HG03175 (cell line): ENCODE measurements at regions not wholly inside any gene's neighbourhood (a gene's known extent, or its start where the extent isn't known, plus 50 kb on each side); places are given as distances from the start of the nearest gene placed in this dataset.

ENCODE experiments used
- ATAC-seq: cut with Tn5 transposase; IDR thresholded peaks from one replicate; pipeline ENCODE4 v1.9.1; 2021; ENCODE audit warnings: mild to moderate bottlenecking, moderate library complexity; ENCODE audit not compliant: unreplicated experiment

DNA sequence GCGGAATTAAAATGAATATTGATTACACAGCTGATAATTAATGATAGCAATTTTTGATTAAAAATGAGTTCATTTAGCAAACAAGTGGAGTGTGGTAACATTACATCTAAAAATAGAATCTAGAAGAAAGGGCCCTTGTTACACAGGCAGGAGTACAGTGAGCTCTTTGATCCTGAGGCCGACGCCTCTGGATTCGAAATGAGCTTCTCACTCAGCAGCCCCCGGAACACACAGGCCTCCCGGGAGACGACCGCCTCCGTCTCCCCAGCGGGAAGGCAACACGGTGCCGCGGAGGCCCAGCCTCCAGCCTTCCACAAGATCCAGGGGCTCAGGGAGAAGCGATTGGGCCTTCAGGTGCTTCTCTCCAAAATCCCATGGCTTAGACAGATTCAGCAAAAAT, 379.1 kb downstream of the BRD1 start:
- ATAC-seq: no peak

DNA sequence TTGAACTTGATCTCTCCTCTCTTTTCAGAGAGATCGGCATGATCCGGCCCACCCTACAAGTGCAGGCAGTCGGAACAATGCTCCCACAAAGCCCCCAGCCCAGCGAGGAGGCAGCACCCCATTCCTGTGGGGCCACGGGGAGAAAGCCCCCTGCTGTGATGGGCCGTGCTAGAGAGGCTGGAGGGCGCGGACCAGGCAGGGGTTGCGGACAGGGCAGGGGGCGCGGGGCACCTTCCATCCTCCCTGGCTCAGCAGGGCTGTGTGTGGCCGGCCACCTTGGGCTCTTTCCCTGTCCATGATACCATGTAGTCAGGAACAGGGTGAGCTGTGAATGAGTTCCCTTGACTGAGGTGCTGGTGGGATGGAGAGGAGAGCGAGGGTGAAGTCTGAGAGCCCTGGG, 379.8 kb downstream of the BRD1 start:
- no peak for ATAC-seq

DNA sequence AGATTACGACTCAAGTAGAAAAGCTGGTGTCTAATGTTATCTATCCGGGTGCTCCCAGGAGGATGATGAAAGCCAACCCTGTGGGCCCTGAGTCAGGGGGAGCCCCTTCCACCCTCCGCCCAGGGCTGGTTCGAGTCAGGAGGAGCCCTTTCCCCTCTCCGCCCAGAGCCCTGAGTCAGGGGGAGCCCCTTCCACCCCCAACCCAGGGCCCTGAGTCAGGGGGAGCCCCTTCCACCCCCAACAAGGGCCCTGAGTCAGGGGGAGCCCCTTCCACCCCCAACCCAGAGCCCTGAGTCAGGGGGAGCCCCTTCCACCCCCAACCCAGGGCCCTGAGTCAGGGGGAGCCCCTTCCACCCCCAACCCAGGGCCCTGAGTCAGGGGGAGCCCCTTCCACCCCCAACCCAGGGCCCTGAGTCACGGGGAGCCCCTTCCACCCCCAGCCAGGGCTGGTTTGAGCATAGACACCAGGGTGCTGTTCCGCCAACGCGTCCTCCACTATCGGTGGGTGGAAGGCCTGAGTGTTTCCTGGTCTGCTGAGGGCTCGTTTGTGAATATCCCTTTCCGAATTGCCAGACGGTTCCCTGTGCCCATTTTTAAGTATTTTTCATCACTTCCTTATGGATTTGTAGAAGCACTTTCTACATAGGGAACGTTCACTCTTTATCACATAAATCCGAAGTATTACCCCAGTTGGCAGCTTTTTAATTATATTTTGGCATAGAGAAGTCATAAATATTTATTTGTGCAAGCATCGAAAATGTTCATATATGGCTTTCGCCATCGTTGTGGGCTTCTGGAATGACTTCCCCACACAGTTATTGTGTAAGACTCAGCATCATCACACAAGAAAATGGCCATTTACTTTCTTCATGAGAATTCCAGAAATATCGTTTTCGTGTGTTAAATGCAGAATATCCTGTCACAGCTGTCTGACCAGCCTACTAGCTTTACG, 380.6 kb downstream of the BRD1 start:
- ATAC-seq: no peak

DNA sequence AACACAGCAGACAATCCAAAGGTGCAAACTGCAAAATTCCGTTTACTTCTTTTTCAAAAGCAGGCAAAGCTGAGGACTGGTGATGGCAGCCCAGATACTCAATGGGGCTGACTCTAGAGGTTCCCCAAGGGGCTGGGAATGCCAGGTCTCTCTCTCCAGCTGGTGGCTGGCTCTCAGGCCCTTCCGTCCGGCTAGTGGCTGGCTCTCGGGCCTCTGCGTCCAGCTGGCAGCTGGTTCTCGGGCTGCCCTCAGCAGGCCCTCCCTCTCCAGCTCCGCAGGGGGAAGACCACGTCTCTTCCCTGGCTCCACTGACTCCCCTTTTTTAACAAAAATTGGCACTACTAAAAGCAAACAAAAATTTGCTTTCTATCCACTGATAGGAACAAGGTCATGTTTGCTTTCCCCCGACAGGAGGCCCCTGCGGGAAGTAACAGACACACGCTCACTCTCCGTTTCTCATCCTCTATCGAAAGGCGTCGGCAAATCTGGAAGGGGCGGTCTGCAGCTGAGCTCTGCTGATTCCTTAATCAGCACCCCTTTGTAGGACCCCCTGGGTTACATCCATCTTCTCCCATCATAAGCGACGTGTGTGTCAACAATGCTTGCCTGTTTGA, 381.4 kb downstream of the BRD1 start:
- ATAC-seq: no peak

DNA sequence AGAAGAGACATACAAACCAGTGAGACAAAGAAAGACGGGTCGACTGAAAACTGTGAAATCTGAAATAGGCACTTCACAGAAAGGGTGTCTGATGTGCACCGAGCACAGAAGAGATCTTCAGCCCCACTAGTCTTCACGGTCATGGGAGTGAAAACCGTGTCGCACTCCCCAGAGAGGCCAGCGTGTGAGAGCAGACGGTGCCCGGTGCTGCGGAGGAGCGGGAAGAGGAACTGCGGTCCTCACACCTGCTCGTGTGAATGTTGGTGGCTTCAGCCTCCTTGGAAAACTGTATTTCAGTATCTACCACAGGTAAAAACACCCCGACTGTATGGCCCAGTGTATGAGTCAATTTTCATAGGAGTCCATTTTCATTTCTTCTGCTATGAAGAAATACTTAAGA, 382.9 kb downstream of the BRD1 start:
- no peak for ATAC-seq

DNA sequence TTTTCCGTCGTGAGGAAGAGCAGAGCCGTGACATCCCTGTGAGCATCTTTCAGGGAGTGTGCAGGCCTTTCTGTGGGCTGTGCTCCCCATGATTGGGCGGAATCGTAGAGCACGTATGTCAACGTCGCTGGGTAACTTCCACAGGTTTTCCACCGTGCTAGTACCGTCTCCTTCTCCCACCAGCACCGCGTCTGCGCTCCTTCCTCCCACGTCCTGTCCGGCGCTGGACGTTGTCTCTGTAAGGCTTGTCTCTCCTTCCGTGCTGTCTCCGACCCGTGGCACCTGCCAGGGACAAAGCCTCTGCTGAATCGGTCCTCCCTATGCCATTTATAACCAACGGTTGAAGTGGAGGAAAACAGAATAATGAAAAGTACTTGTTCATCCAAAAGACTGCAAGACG, 386.7 kb downstream of the BRD1 start:
- ATAC-seq: no peak

GRCh38 chr22:49439373-49439772, 388.3 kb downstream of the BRD1 start:
- no peak for ATAC-seq

DNA sequence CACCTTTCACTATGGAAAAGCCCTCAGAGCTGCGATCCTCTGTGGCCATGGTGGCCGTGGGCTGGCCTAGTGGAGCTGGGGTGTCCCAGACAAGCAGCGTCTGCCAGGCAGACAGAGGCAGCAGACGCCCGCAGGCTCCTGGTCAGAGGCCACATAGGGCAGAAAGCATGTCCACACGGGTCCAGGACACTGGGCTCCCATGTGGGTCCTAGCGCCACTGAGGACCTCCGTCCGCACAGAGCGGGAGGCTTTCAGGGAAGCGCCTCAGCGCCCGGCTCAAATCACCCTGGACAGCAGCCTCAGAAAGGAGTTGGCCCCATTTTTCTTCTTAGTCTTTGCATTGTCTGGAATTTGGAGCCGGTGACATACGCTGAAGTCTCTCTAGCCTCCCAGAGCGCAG, 389.7 kb downstream of the BRD1 start:
- ATAC-seq: no peak

- no peak for ATAC-seq
Observed at GRCh38 chr22:49437356-49437755, 390.3 kb downstream of the BRD1 start.

GRCh38 chr22:49436056-49436455, 391.6 kb downstream of the BRD1 start:
- no peak for ATAC-seq

DNA sequence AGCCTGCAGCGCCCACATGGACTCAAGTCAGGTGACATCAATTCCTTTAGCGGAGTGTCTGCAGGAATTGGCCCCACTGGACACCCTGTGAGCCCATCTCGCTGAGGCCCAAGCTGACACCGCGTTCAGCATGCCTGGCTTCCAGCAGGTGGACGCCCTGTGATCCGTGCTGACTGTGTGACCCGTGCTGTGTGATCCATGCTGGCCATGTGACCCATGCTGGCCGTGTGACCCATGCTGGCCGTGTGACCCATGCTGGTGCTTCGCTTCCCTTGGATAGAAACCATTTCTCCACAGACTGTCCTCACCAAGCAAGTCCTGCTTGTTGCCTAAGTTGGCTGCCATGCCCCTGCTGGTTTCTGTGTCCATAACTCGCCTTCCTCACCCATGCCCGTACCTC, 392.1 kb downstream of the BRD1 start:
- ATAC-seq: no peak

DNA sequence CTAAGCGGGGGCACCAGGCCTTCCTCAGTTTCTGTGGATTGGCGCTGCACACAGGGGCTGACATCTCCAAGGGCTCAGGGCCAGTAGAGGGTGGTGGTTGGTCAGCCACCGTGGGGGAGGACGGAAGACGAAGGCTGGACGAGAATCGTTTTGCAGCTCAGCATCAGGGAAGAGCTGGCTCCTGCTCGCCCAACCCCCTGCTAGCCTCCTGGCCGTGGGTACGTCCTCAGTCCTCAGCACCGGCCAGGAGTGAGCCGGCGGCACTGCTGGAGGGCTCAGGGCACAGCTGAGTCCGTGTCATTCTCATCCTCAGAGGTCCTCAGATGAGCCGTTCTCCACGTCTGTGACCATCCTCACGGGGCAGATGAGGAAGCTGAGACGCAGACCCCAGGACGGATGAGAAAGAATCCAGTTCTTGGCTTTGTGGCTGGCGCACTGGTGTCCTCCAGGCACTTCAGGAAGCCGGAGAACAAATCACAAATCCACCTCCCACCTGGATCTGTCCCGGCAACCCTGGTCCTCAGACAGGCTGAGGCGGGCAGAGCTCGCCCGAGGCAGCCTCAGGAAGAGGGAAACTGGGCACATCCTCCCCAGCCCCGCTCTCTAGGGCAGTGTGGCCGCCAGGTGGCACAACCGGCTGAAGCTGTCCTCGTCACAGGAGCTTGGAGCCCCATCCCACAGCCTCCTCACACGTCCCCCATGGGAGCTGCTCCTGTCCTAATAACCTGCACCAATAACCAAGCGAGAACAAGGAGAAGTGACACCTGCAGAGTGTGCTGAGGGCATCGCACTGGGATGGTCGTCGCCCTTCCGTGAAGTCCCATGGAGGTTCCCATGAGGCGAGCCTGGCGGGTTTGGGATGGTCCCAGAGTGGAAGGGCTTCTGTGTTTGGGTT, 393.7 kb downstream of the BRD1 start:
- no peak for ATAC-seq

GRCh38 chr22:49432897-49433443, 394.7 kb downstream of the BRD1 start:
- ATAC-seq: no peak

- ATAC-seq: no peak
Observed at GRCh38 chr22:49432211-49432896, 395.3 kb downstream of the BRD1 start.

- ATAC-seq: no peak
Observed at GRCh38 chr22:49431551-49431950, 396.1 kb downstream of the BRD1 start.

- ATAC-seq: no peak
Observed at GRCh38 chr22:49429066-49429465, 398.6 kb downstream of the BRD1 start.

DNA sequence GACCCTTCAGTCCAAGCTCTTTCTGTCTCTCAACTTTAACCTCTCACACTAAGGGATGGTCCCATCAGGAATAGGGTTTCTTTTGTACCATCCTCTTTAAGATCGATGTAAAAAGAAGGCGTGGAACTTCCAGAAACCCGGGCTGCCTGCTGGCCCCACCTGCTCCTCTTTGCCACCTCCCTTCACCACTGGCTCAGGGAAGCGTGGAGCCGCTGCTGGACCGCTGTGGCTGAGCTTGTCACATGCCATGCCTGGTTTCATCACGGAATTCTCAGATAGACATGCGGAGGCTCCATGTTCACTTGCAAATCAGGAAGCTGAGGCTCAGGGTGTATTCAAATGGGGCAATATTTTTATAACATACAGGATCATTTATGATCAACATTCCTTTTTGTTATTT, 399.7 kb downstream of the BRD1 start:
- ATAC-seq: no peak

GRCh38 chr22:49427341-49427740, 400.3 kb downstream of the BRD1 start:
- no peak for ATAC-seq

- ATAC-seq: no peak
Observed at GRCh38 chr22:49426618-49427266, 400.9 kb downstream of the BRD1 start.

- ATAC-seq: no peak
Observed at GRCh38 chr22:49426098-49426497, 401.6 kb downstream of the BRD1 start.
